Upper lobe of left lung (tissue), 6 donors: ENCODE measurements at regions not wholly inside any gene's neighbourhood (a gene's known extent, or its start where the extent isn't known, plus 50 kb on each side); places are given as distances from the start of the nearest gene placed in this dataset.

Experiments used
- ATAC-seq, 2 donors: fragments of 200-7000 bp; cut with Tn5 transposase; one replicate each; pipeline ENCODE4 v1.9.1; 2022; ENCODE audit warnings: mild to moderate bottlenecking in 2 of 2, moderate library complexity in 2 of 2; ENCODE audit not compliant: low FRiP score in 2 of 2
- DNase-seq, 2 donors: peaks; one replicate each; pipeline ENCODE4 v3.0.0-alpha.2; 2019 to 2020
- H3K27ac ChIP-seq, 4 donors: fragments of 200-600 bp; sonication (generic); one replicate each; pipeline ENCODE4 v1.5.1; 2016 to 2019
- H3K27me3 ChIP-seq, 4 donors: fragments of 200-600 bp; sonication (generic); one replicate each; pipeline ENCODE4 v1.5.1; 2017 to 2019
- H3K36me3 ChIP-seq, 4 donors: fragments of 200-600 bp; sonication (generic); one replicate each; pipeline ENCODE4 v1.5.1; 2016 to 2019
- H3K4me1 ChIP-seq, 4 donors: fragments of 200-600 bp; sonication (generic); one replicate each; pipeline ENCODE4 v1.5.1; 2018 to 2019
- H3K4me3 ChIP-seq, 4 donors: fragments of 200-600 bp; sonication (generic); one replicate each; pipeline ENCODE4 v1.5.1; 2017 to 2019; ENCODE audit warnings: mild to moderate bottlenecking in 2 of 4, moderate library complexity in 1 of 4
- H3K9me3 ChIP-seq, 4 donors: fragments of 200-600 bp; sonication (generic); one replicate each; pipeline ENCODE4 v1.5.1; 2018 to 2019
- CTCF ChIP-seq, 6 experiments: fragments of 450-650 bp in 4 of 6; fragments of 200-600 bp in 2 of 6; sonication (generic) in 2 of 6; IDR thresholded peaks; one replicate each; pipeline ENCODE4 v1.5.1; 2016 to 2019; ENCODE audit warnings: antibody characterized with exemption in 6 of 6
- EP300 ChIP-seq, 4 donors: sonication (generic); formaldehyde crosslinking; IDR thresholded peaks; one replicate each; pipeline ENCODE4 v1.5.1; 2017; ENCODE audit warnings: antibody characterized with exemption in 4 of 4, control low read depth in 2 of 4
- POLR2A ChIP-seq, 4 donors: fragments of 450-650 bp; IDR thresholded peaks; one replicate each; pipeline ENCODE4 v1.5.1; 2016 to 2017; ENCODE audit warnings: antibody characterized with exemption in 4 of 4, mild to moderate bottlenecking in 2 of 4
- POLR2AphosphoS5 ChIP-seq, 2 donors: sonication (generic); formaldehyde crosslinking; IDR thresholded peaks; one replicate each; pipeline ENCODE4 v1.5.1; 2017; ENCODE audit warnings: antibody characterized with exemption in 2 of 2
- WGBS, 2 donors: methylation state at CpG; one replicate each; pipeline ENCODE4 v1.1.5; 2017 to 2018; 5-methylcytosine and 5-hydroxymethylcytosine counted together
- donor health status: DM: no; HTN: no; CAD: no; lungs with moderate emphysema.
- donor health status: DM: no; HTN: yes; CAD: no; lungs with severe emphysema.

DNA sequence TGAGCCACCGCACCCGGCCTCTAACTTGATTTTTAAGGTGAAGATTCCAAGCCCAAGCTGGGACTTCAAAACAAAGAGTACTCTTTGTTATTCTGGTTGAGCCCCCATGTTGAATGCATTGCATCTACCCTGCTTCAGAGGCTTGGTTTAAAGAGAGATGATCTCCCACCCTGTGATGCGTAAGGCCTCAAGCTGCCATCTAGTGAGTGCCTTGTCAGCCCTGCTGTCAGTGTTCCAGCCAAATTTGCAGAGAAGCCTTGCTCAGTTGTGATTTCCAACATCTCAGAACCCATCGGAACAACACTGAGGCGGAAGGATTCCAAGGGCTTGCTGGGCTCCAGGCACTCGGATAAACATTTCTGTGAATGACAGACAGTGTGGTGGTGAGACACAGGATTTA is 210.7 kb upstream of the RGMA start:
- no peak for DNase-seq
- Histone ChIP-seq H3K4me3 (no peak overlapping the region), H3K36me3 (no peaks in the 10 kb centered on the region), H3K4me1 (no peaks in the 10 kb centered on the region), H3K27me3 (no peaks in the 10 kb centered on the region), H3K27ac (no peak overlapping the region), H3K9me3 (no peaks in the 10 kb centered on the region)
- TF ChIP-seq EP300 (IDR thresholded peaks at IDR 0.05) (no peak), CTCF (IDR thresholded peaks at IDR 0.05) (no peak), POLR2A (IDR thresholded peaks at IDR 0.05) (no peak), POLR2AphosphoS5 (IDR thresholded peaks at IDR 0.05) (no peak)
- ATAC-seq, result no peak
- 96% methylated on average over 6 of the region's 6 CpGs for WGBS, 2 donors

- 71 to 78% methylated on average over 9 of the region's 9 CpGs for WGBS, 2 donors
Observed at GRCh38 chr15:93298901-93299300, 209.9 kb upstream of the RGMA start.

DNA sequence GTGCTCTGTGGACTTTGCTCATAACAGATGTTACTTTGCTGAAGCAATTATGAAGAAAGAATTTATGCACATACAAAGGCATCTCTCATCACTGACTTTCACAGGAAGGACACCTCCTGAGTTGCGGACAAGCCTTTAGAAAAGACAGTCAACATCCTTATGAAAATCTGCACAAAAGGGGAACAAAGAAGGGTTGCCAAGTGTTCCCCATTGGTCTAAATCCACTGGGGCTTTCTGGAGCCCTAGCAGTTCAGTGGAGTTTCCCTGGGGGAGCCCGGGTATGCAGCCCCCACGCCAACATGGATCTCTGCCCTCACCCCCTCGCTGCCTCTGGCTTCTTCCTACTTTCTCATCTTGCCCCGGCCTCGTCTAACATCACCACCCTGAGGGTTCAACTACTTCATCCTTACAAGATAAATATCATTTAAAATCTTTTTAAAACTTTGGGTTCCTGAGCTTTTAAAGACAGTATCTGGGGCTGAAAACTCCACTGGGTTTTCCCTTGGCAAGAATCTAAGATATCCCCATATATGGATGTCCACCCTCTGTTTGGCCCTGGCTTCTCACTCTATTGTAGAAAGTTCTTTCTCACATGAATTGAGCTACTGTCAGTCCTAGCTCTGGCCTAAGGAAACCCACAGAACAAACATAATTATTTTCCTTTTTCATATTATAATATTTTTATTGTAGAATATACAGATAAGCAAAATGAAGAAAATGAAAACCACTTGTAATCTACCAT is 207.9 kb upstream of the RGMA start:
- WGBS, 2 donors, result 60 to 87% methylated on average over 6 of the region's 6 CpGs
- no peaks in the 10 kb centered on the region for H3K4me1 ChIP-seq

More at GRCh38 chr15:93298901-93299300, 209.9 kb upstream of the RGMA start:
- Histone ChIP-seq H3K4me1 (no peaks in the 10 kb centered on the region), H3K4me3 (no peak overlapping the region), H3K27me3 (no peaks in the 10 kb centered on the region), H3K36me3 (no peaks in the 10 kb centered on the region), H3K27ac (no peak overlapping the region), H3K9me3 (no peaks in the 10 kb centered on the region)
- peak in 1 of 2 donors; percentile 37 for ATAC-seq
- no peak for DNase-seq
- TF ChIP-seq POLR2A (IDR thresholded peaks at IDR 0.05) (no peak), POLR2AphosphoS5 (IDR thresholded peaks at IDR 0.05) (no peak), CTCF (IDR thresholded peaks at IDR 0.05) (no peak), EP300 (IDR thresholded peaks at IDR 0.05) (no peak)

GRCh38 chr15:93294896-93295295 is 205.9 kb upstream of the RGMA start:
- Histone ChIP-seq H3K36me3 (no peaks in the 10 kb centered on the region), H3K4me3 (no peak overlapping the region), H3K27me3 (no peaks in the 10 kb centered on the region), H3K27ac (no peak overlapping the region), H3K9me3 (no peaks in the 10 kb centered on the region), H3K4me1 (no peaks in the 10 kb centered on the region)
- no peak for ATAC-seq
- TF ChIP-seq EP300 (IDR thresholded peaks at IDR 0.05), result no peak
- no peak for TF ChIP-seq CTCF (IDR thresholded peaks at IDR 0.05)
- TF ChIP-seq POLR2A (IDR thresholded peaks at IDR 0.05), result no peak
- TF ChIP-seq POLR2AphosphoS5 (IDR thresholded peaks at IDR 0.05), result no peak
- 77 to 87% methylated on average over 1 of the region's 1 CpG for WGBS, 2 donors
- no peak for DNase-seq

More for the DNA sequence above, 207.9 kb upstream of the RGMA start:
- DNase-seq, result no peak
- no peaks in the 10 kb centered on the region for H3K27me3 ChIP-seq
- no peak overlapping the region for H3K27ac ChIP-seq
- no peaks in the 10 kb centered on the region for H3K9me3 ChIP-seq
- no peaks in the 10 kb centered on the region for H3K36me3 ChIP-seq
- ATAC-seq, result no peak
- no peak overlapping the region for H3K4me3 ChIP-seq
- no peak for TF ChIP-seq EP300 (IDR thresholded peaks at IDR 0.05)
- TF ChIP-seq CTCF (IDR thresholded peaks at IDR 0.05), result no peak
- TF ChIP-seq POLR2AphosphoS5 (IDR thresholded peaks at IDR 0.05), result no peak
- TF ChIP-seq POLR2A (IDR thresholded peaks at IDR 0.05), result no peak

DNA sequence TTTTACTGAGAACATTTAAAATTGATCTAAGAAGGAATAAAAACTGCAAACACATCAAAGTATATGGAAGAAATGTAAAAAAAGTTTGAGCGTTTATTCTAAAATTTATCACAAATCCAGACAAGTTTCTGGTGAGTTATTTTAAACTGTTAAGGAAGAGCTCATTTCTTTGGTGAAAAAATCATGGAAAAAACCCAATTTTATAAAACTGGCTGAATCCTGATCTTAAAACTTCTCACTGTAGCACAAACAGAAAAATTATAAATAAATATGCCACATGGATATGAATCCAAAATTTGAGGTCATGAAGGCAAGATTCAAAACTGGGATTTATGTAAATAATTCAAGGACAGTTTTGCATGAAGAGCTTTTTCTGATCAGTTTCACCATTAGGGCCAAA is 205.1 kb upstream of the RGMA start:
- no peaks in the 10 kb centered on the region for H3K27me3 ChIP-seq
- no peak overlapping the region for H3K4me3 ChIP-seq
- no peaks in the 10 kb centered on the region for H3K4me1 ChIP-seq
- DNase-seq, result no peak
- ATAC-seq, result no peak
- H3K36me3 ChIP-seq, result no peaks in the 10 kb centered on the region
- H3K9me3 ChIP-seq, result no peaks in the 10 kb centered on the region
- no peak for TF ChIP-seq CTCF (IDR thresholded peaks at IDR 0.05)
- WGBS, 2 donors, result 93 to 97% methylated on average over 1 of the region's 1 CpG
- no peak overlapping the region for H3K27ac ChIP-seq
